MM.1S (cell line): ENCODE measurements at regions not wholly inside any gene's neighbourhood (a gene's known extent, or its start where the extent isn't known, plus 50 kb on each side); places are given as distances from the start of the nearest gene placed in this dataset.

ENCODE experiments used
- DNase-seq: peaks from one replicate; pipeline ENCODE4 v3.0.0-alpha.2; 2015
- H2AFZ ChIP-seq: fragments of 300-600 bp; sonication (generic); 2 replicates; pipeline ENCODE4 v1.6.0; 2016; ENCODE audit warnings: antibody characterized with exemption, low read length
- H3F3A ChIP-seq: fragments of 300-600 bp; sonication (generic); 2 replicates; pipeline ENCODE4 v1.6.1; 2016; ENCODE audit warnings: mild to moderate bottlenecking, antibody characterized with exemption, low read length, moderate library complexity, mixed read lengths; ENCODE audit not compliant: insufficient read depth
- H3K27ac ChIP-seq: fragments of 300-600 bp; sonication (generic); 2 replicates; pipeline ENCODE4 v1.5.1; 2016; ENCODE audit warnings: mild to moderate bottlenecking, low read length
- H3K27me3 ChIP-seq: fragments of 300-600 bp; sonication (generic); replicated peaks from 2 replicates; pipeline ENCODE4 v1.6.0; 2016; ENCODE audit warnings: low read length; ENCODE audit not compliant: insufficient read depth
- H3K36me3 ChIP-seq: fragments of 300-600 bp; sonication (generic); replicated peaks from 2 replicates; pipeline ENCODE4 v1.6.1; 2016; ENCODE audit warnings: mild to moderate bottlenecking, low read length, mixed read lengths; ENCODE audit not compliant: insufficient read depth
- H3K4me1 ChIP-seq: fragments of 300-600 bp; sonication (generic); 2 replicates; pipeline ENCODE4 v1.6.1; 2016; ENCODE audit warnings: low read length, mixed read lengths
- H3K4me2 ChIP-seq: fragments of 300-600 bp; sonication (generic); 2 replicates; pipeline ENCODE4 v1.6.0; 2016; ENCODE audit warnings: low read depth, low read length
- H3K4me3 ChIP-seq: fragments of 300-600 bp; sonication (generic); 2 replicates; pipeline ENCODE4 v1.5.1; 2016; ENCODE audit warnings: low read length, mixed read lengths
- H3K79me2 ChIP-seq: fragments of 300-600 bp; sonication (generic); 2 replicates; pipeline ENCODE4 v1.6.1; 2016; ENCODE audit warnings: mixed run types, low read length, mixed read lengths
- H3K9ac ChIP-seq: fragments of 300-600 bp; sonication (generic); 2 replicates; pipeline ENCODE4 v1.6.1; 2016; ENCODE audit warnings: low read length, mixed read lengths
- H3K9me2 ChIP-seq: fragments of 300-600 bp; sonication (generic); replicated peaks from 2 replicates; pipeline ENCODE4 v1.6.1; 2016; ENCODE audit warnings: mild to moderate bottlenecking, low read length, mixed read lengths; ENCODE audit not compliant: insufficient read depth
- H3K9me3 ChIP-seq: fragments of 300-600 bp; sonication (generic); replicated peaks from 2 replicates; pipeline ENCODE4 v1.6.1; 2016; ENCODE audit warnings: mild to moderate bottlenecking, low read length, mixed read lengths; ENCODE audit not compliant: insufficient read depth
- H4K20me1 ChIP-seq: fragments of 300-600 bp; sonication (generic); 2 replicates; pipeline ENCODE4 v1.6.1; 2016; ENCODE audit warnings: mild to moderate bottlenecking, low read length, moderate library complexity, mixed read lengths; ENCODE audit not compliant: insufficient read depth
- CTCF ChIP-seq: fragments of 300-600 bp; sonication (generic); IDR thresholded peaks from 2 replicates; pipeline ENCODE4 v1.5.1; 2016; ENCODE audit warnings: antibody characterized with exemption, low read length, mixed read lengths
- EZH2 ChIP-seq: fragments of 300-600 bp; sonication (generic); optimal IDR thresholded peaks from 2 replicates; pipeline ENCODE3; 2017; ENCODE audit warnings: low read depth, mild to moderate bottlenecking, antibody characterized with exemption, low read length, mixed read lengths
- EZH2phosphoT487 ChIP-seq: fragments of 300-600 bp; sonication (generic); IDR thresholded peaks from 2 replicates; pipeline ENCODE4 v1.6.1; 2018; ENCODE audit warnings: antibody characterized with exemption, low read length

- TF ChIP-seq CTCF (no peak), EZH2phosphoT487 (no peak)
- Histone ChIP-seq H3K9me3 (no peaks in the 10 kb centered on the region), H3K9me2 (no peaks in the 10 kb centered on the region), H3K4me2 (no peak overlapping the region), H3K27me3 (no peaks in the 10 kb centered on the region), H2AFZ (no peak overlapping the region), H3K36me3 (no peaks in the 10 kb centered on the region), H4K20me1 (no peaks in the 10 kb centered on the region), H3K27ac (no peak overlapping the region), H3K4me1 (no peaks in the 10 kb centered on the region), H3K79me2 (no peaks in the 10 kb centered on the region), H3F3A (no peaks in the 10 kb centered on the region), H3K4me3 (no peak overlapping the region), H3K9ac (no peak overlapping the region)
- no peak for DNase-seq
These were observed 157.0 kb upstream of the NEBL start for GRCh38 chr10:21053953-21054690.

GRCh38 chr10:21052709-21053104, 155.6 kb upstream of the NEBL start:
- no peaks in the 10 kb centered on the region for H3K9me2 ChIP-seq
- H3K27me3 ChIP-seq = no peaks in the 10 kb centered on the region
- no peaks in the 10 kb centered on the region for H3K9me3 ChIP-seq
- H4K20me1 ChIP-seq = no peaks in the 10 kb centered on the region
- no peak overlapping the region for H3K9ac ChIP-seq
- H3K4me1 ChIP-seq = no peaks in the 10 kb centered on the region
- H3K4me2 ChIP-seq = no peak overlapping the region
- no peak overlapping the region for H2AFZ ChIP-seq
- no peak for DNase-seq
- no peak overlapping the region for H3K27ac ChIP-seq
- H3F3A ChIP-seq = no peaks in the 10 kb centered on the region
- no peaks in the 10 kb centered on the region for H3K36me3 ChIP-seq
- no peak for TF ChIP-seq CTCF
- H3K4me3 ChIP-seq = no peak overlapping the region
- no peaks in the 10 kb centered on the region for H3K79me2 ChIP-seq

GRCh38 chr10:21052072-21052708, 155.1 kb upstream of the NEBL start:
- no peak overlapping the region for H2AFZ ChIP-seq

More at GRCh38 chr10:21052072-21052708, 155.1 kb upstream of the NEBL start:
- Histone ChIP-seq H3K4me1 (no peaks in the 10 kb centered on the region), H3F3A (no peaks in the 10 kb centered on the region), H3K27ac (no peak overlapping the region), H3K36me3 (no peaks in the 10 kb centered on the region), H3K4me3 (no peak overlapping the region), H3K9ac (no peak overlapping the region), H3K9me3 (no peaks in the 10 kb centered on the region), H4K20me1 (no peaks in the 10 kb centered on the region), H3K9me2 (no peaks in the 10 kb centered on the region), H3K27me3 (no peaks in the 10 kb centered on the region), H3K79me2 (no peaks in the 10 kb centered on the region), H3K4me2 (no peak overlapping the region)
- DNase-seq = no peak
- no peak for TF ChIP-seq EZH2
- no peak for TF ChIP-seq CTCF
- no peak for TF ChIP-seq EZH2phosphoT487
